Glutamatergic neuron (in vitro differentiated cells): ENCODE measurements at regions not wholly inside any gene's neighbourhood (a gene's known extent, or its start where the extent isn't known, plus 50 kb on each side); places are given as distances from the start of the nearest gene placed in this dataset.
A peak's percentile ranks its signal among the peaks of the same experiment; 100 is the strongest.

Experiments
- DNase-seq: peaks from one replicate; pipeline ENCODE4 v3.0.0; 2022
- H3K27ac Mint-ChIP-seq: one replicate; pipeline ENCODE4 v1.8.0; 2020; ENCODE audit warnings: mild to moderate bottlenecking, mixed read lengths, inconsistent platforms; ENCODE audit not compliant: unreplicated experiment
- H3K27me3 Mint-ChIP-seq: one replicate; pipeline ENCODE4 v1.8.0; 2020; ENCODE audit warnings: mild to moderate bottlenecking, moderate library complexity, mixed read lengths, inconsistent platforms; ENCODE audit not compliant: unreplicated experiment
- H3K36me3 Mint-ChIP-seq: one replicate; pipeline ENCODE4 v1.8.0; 2020; ENCODE audit warnings: mild to moderate bottlenecking, mixed read lengths, inconsistent platforms; ENCODE audit not compliant: unreplicated experiment
- H3K4me1 Mint-ChIP-seq: one replicate; pipeline ENCODE4 v1.8.0; 2020; ENCODE audit warnings: mild to moderate bottlenecking, low read depth, mixed read lengths, inconsistent platforms; ENCODE audit not compliant: unreplicated experiment
- H3K4me3 Mint-ChIP-seq: one replicate; pipeline ENCODE4 v1.8.0; 2020; ENCODE audit warnings: mild to moderate bottlenecking, mixed read lengths, inconsistent platforms; ENCODE audit not compliant: unreplicated experiment
- H3K9me3 Mint-ChIP-seq: one replicate; pipeline ENCODE4 v1.8.0; 2020; ENCODE audit warnings: mild to moderate bottlenecking, moderate library complexity, mixed read lengths, inconsistent platforms; ENCODE audit not compliant: unreplicated experiment
- CTCF ChIP-seq: fragments of 200-600 bp; sonication (generic); IDR thresholded peaks from one replicate; pipeline ENCODE4 v1.5.0; 2021; ENCODE audit not compliant: partially characterized antibody, unreplicated experiment

GRCh38 chr5:166379517-166379916, 1911.9 kb upstream of the WWC1 start:
- Mint-ChIP-seq H3K4me3 (no peak overlapping the region), H3K27me3 (no peaks in the 10 kb centered on the region), H3K9me3 (no peaks in the 10 kb centered on the region), H3K4me1 (peaks cover 11% of the 10 kb centered on the region), H3K36me3 (peaks cover 5% of the 10 kb centered on the region), H3K27ac (no peak overlapping the region)
- no peak for TF ChIP-seq CTCF
- DNase-seq = no peak

GRCh38 chr5:166382031-166382430, 1909.4 kb upstream of the WWC1 start:
- H3K4me3 Mint-ChIP-seq = no peak overlapping the region
- peak; percentile 9 for TF ChIP-seq CTCF
- H3K9me3 Mint-ChIP-seq = peaks cover 1% of the 10 kb centered on the region
- no peaks in the 10 kb centered on the region for H3K27me3 Mint-ChIP-seq
- H3K36me3 Mint-ChIP-seq = peaks cover 5% of the 10 kb centered on the region
- H3K27ac Mint-ChIP-seq = no peak overlapping the region
- peaks cover 12% of the 10 kb centered on the region for H3K4me1 Mint-ChIP-seq
- no peak for DNase-seq

- no peak overlapping the region for H3K27ac Mint-ChIP-seq
- H3K9me3 Mint-ChIP-seq = no peaks in the 10 kb centered on the region
- H3K4me1 Mint-ChIP-seq = peaks cover 8% of the 10 kb centered on the region
- H3K27me3 Mint-ChIP-seq = peaks cover 4% of the 10 kb centered on the region
- no peak for DNase-seq
- TF ChIP-seq CTCF = no peak
- H3K4me3 Mint-ChIP-seq = no peak overlapping the region
- H3K36me3 Mint-ChIP-seq = no peaks in the 10 kb centered on the region
These were observed 1893.3 kb upstream of the WWC1 start for GRCh38 chr5:166398131-166398530.

GRCh38 chr5:166399781-166400180, 1891.7 kb upstream of the WWC1 start:
- Mint-ChIP-seq H3K4me1 (peaks cover 8% of the 10 kb centered on the region), H3K4me3 (no peak overlapping the region), H3K36me3 (no peaks in the 10 kb centered on the region), H3K27me3 (peaks cover 3% of the 10 kb centered on the region), H3K9me3 (no peaks in the 10 kb centered on the region), H3K27ac (no peak overlapping the region)
- DNase-seq = no peak
- TF ChIP-seq CTCF = no peak

GRCh38 chr5:166401391-166401790, 1890.1 kb upstream of the WWC1 start:
- Mint-ChIP-seq H3K4me3 (no peak overlapping the region), H3K9me3 (no peaks in the 10 kb centered on the region), H3K27me3 (peaks cover 3% of the 10 kb centered on the region), H3K36me3 (no peaks in the 10 kb centered on the region), H3K27ac (no peak overlapping the region), H3K4me1 (peaks cover 8% of the 10 kb centered on the region)
- no peak for TF ChIP-seq CTCF
- peak; percentile 60 for DNase-seq
